Fibroblast of skin of scalp (primary cell): ENCODE measurements at regions not wholly inside any gene's neighbourhood (a gene's known extent, or its start where the extent isn't known, plus 50 kb on each side); places are given as distances from the start of the nearest gene placed in this dataset.
"Not testable (repeated sequence)": the region's sequence is repeated elsewhere in the genome, so short reads cannot be mapped to it uniquely, and the experiment has no call there.

ENCODE experiments used
- DNase-seq: peaks from one replicate; pipeline ENCODE4 v3.0.0-alpha.2; 2013

DNA sequence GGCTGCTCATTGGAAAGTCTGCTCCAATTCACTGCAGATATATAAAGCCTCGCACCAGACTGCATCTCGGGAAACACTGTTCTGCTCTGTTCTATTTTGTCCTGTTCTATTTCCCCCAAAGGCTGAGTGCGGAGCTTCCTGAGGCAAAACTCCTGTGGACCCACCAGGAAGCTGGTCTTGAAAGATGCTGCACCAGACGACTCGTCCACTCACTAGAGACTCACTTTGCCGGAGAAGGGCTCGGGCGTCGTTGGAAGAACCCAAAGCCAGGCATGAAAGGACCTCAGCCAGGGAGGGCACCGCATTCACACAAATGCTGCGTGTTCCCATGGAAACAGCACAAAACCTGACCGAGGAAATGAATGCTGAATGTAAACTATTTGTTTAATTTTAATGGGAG is 331.2 kb upstream of the SFSWAP start:
- DNase-seq = no peak

DNA sequence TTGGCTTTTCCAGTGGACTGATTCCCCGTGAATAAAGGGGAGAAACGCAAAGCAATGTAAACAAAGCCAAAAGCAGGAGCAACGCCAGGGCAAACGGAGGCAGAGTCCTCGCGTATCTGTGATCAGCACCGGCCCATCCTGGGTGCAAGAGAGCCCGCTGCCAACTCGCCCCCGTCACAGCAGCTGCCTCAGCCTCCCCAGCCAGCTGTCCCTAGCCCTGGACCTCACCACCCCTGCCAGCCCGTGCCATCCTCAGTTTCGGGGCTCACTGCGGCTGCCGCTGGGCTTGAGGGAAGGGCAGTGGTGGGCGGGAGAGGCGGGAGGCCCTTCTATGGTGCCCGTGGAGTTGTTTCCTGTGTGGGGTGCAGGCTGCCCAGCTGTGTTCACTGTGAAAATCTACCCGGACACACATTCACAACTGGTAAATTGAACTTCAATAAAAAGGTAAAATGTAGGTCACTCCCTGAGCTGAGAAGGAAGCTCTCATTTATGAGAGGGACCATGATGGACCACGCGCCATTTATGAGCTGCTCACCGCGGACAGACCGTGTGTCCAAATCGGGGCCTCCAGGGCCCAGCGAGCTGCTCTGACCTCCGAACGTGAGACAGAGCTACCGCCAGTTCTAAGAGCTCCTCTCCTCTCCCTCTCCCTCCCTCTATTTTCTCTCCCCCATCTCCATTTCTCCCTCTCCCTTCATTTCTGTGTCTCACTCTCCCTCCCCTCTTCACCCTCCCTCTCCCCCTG is 330.5 kb upstream of the SFSWAP start:
- no peak for DNase-seq

DNA sequence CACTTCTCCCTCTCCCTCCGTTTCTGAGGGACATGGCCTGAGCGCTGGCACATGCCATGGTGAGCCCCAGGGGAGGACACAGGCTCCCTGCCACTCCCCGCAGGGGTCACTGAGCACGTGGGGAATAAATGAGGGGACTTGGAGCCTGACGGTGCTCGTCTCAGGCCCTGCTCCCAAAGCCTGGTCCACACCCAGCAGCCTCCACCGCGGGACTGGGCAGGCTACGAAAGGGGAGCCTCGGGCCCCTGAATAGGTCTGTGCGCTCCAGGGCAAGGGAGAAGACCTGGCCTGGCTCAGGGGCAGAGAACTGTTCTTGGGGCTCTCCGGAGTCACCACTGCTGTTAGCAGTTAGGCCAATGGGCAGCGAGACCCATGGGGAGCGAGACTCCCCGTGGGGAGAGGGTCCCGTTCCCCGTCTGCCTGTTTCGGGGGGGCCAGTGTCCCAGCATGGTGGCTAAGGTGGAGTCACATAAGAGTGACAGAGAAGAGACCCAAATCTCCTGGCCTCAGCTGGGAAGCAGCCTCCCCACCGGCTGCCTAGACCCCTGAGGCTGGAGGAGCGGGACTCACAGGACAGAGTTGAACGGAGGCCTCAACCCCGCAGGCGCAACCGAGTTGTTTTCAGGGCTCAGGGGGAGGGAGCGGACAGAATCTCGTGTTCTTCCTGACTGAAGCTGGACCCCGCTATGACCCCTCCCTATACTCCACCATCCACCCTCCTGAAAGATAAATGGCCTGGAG is 329.8 kb upstream of the SFSWAP start:
- no peak for DNase-seq

DNA sequence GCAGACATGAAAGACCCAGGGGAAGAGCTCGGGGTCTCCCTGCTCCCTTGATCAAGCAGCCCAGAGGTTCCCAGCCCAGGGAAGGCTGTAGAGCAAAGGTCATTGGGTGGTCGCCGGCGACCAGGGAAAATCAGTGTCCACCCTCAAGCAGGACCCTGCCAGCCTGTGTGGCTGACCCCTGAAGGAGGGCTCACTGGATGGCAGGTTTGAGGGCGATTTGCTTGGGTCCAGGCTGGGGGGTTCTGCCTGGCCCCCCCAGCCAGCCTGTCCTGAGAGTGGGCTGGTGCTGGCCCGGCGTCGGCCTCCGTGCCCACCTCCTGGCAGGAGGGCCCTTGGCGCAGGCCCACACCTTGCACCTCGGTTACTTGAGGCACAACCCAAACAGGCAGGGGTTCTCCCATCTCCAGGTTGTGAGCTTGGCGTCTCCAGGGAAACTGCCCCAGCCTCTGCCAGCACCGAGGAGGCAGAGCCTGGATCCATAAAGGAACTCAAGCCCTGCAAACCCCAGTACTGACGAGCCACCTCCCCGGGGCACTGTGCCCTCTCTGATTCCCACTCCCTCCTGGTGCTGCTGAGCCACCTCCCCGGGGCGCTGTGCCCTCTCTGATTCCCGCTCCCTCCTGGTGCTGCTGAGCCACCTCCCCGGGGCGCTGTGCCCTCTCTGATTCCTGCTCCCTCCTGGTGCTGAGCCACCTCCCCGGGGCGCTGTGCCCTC is 329.0 kb upstream of the SFSWAP start:
- DNase-seq = no peak

DNA sequence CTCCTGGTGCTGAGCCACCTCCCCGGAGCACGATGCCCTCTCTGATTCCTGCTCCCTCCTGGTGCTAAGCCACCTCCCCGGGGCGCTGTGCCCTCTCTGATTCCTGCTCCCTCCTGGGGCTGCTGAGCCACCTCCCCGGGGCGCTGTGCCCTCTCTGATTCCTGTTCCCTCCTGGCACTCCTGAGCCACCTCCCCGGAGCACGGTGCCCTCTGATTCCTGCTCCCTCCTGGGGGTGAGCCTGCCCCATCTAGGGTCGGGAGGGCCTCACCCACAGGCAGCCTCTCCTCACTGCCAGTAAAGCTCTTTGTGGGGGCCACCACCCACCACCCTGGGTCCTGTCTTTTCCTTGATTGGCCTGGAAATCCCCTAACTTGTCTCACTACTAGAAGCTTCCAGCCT is 327.6 kb upstream of the SFSWAP start:
- DNase-seq = no peak

DNA sequence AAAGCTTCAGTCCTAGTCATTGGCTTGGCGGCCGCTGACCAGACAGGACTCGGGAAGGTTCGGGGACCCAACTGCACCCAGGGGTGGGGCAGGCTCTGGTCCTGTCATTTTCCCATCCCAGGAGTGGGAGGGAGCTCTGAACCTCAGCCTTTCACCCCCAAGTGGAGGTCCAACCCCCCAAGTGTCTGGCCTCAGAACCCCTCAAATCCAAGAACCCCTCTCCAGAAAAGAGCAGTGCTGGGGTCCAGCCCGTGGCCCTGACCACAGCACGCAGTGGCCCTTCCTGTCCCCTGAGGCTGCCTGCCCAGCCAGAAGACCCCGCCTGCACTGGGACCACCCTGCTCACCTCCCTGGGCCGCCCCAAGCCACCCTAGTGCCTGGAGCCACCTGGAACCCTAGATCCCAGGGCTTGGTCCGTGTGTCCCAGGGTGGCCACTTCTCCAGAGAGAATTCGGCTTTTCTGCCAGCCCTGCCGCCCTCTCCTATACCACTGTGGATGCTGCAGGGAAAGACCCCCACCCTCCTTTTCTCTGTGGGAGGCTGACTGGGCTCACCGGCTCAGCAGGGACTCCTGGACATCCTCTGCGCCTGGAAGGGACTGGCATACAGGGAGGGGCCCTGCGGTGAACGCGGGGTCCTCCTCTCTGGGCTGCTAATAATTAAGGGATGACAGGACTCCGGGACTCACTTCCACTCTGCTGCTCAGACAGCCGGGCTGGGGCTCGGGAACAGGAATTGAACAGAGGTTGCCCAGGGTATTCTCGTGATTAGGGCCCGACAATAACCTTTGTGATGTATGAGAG is 326.9 kb upstream of the SFSWAP start:
- DNase-seq = no peak

DNA sequence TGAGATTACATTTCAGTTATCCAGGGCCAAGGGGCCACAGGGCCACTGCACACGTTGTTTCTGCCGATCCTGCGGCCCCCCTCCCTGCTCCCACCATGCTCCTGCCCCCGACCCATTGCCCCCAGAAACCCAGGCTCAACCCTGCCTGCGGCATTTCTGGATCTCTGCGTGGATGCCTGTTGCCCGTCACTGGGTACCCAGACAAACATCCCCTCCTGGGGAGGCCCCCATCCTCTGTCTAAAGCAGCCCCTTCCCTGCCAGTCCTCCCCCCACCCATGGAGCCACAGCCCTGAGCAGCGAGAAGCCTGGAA is 326.4 kb upstream of the SFSWAP start:
- no peak for DNase-seq

DNA sequence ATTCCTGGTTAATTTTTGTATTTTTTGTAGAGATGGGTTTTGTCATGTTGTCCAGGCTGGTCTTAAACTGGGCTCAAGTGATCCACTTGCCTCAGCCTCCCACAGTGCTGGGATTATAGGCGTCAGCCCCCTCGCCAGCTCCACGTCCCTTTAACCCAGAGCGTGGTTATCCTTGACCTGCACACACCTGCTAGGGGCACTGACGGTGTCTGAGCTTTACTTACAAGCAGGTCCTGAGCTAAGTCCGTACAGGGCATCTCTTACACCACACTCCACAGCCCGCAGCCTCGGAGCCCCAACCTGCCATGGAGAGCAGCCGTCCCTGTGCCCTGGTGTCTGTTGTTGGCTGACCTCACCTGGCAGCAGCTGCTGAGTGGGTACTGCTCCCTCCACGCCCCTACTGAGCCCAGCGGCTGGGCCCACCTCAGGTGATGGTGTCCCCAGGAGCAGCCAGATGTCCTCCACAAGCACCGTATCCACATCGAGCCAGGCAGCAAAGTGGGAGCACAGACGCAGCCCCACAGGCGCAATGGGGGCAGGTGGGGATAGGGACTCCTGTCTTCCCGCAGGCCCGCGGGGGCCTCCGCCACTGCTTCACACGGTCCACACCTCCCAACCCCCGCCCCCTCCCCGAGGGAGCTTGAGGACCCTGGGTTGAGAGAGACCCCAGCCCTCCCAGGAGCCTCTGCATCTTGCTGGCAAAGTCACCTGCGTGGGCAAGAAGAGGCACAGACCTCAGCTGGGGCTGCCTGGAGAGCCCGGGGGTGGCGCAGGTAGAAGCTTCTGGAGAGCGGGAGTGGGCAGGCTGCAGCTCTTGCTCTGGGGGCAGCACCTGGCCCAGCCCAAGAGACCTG is 325.4 kb upstream of the SFSWAP start:
- no peak for DNase-seq

DNA sequence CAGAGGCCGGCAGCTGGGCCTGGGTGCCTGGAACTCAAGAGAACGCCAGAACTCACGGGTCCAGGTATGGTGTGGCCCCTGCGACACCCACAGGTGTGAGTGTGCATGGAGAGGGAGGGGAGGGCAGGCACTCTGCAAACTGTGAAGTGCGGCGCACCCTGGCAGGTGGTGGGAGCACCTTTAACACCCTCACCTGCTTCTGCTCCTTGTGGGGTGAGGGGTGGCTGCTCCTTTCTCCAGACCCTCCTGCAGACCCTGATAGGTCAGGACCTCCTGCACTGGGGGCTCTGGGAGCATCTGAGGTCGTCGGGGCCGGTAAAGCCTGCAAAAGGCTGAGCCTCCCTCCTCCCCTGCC is 324.7 kb upstream of the SFSWAP start:
- no peak for DNase-seq

DNA sequence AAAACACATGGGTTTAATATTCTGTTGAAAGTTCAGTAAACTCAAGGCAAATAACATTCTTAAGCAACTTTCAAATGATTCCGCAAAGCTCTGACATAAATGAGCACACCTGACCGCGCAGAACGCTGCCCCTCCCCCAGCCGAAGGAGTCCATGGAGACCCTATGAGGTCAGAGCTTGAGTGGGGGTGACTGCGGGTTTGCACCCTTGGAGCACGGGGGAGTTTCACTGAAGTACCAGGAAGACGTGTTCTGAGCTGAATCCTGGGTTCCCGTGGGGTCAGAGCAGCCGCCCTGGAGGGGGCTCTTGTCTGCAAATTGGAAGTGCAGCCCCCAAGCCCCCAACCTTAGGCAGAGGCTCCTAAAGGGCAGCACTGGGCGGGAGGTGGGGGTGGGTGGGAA is 324.1 kb upstream of the SFSWAP start:
- no peak for DNase-seq

DNA sequence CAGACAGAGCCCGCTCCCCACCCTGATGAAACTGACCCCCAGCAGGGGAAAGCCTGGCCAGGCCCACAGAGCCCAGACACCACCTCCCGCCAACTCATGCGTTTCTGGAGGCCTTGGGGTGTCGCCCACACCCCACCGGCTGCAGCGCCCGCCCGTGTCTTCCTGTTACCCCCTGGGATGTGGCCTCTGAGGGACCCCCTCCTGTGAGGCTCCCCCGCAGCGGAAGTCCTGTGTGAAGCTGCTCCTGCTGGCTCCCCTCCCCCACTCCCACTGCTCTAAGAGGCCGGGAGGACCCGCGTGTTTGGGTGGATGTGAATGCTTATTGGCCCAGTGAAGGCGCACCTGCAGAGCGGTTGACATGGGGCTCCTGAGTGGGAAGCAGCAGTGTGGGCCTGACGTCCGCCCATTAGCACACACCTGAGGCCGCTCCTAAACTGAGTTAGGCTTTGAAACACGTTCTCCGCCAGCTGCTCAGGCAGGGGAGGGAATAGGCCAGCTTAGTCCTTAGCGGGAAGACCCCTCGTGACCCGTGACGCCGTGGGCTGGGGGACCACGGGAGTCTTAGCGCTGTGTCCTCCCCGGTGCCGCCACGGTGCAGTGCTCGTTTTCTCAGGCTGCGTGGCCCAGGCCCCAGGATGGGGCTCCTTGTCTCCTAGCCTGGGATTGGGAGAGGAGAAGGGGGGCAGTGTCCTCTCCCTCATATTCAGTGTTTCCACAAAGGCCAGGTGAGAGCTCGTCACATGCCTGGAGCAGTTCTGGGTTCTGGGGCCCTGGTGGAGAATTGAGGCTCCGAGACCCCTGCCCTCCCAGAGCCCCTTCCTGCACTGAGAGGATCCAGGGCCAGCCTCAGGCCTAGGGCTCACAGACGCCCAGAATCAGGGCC is 323.4 kb upstream of the SFSWAP start:
- no peak for DNase-seq

DNA sequence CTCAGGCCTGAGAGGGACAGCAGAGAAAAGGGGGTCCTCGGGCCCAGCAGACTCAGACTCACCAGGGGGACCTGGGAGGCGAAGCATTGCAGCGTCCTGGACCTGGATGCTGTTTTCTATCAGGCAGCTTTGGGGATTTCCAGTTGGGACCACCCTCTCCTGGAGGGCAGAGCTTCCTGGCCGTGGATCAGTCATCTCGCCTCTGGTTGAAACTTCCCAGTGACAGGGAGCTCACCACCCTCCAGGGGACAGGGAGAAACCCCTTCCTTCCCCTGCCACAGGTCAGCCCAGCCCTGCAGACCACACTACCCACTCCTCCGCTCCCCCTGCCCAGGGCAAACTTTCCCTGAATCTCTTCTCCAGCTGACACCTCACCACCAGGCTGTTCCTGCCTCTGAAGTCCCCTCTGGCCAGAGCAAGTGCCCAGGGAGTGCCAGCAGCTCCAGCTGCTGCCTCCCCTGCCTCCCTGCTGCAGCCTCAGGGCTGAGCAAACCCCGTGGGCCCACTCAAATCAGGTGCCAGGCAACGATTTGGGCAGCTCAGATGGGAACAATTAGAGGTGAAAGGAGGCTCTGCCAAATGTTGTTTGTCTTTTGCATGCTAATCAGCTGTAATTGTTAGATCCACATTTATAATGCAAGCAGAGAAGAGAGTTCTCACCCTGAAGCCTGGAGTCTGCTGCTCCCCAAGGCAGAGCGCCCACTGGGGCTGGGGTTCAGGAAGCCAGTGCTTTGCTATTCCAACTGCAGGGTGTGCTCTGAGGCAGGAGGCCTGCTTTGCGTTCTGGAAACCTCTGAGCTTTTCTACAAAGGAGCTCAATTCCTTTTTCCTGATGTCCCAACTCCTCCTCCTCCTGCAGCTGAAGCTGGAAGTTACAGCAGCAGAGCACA is 322.5 kb upstream of the SFSWAP start:
- DNase-seq = not testable (repeated sequence)

DNA sequence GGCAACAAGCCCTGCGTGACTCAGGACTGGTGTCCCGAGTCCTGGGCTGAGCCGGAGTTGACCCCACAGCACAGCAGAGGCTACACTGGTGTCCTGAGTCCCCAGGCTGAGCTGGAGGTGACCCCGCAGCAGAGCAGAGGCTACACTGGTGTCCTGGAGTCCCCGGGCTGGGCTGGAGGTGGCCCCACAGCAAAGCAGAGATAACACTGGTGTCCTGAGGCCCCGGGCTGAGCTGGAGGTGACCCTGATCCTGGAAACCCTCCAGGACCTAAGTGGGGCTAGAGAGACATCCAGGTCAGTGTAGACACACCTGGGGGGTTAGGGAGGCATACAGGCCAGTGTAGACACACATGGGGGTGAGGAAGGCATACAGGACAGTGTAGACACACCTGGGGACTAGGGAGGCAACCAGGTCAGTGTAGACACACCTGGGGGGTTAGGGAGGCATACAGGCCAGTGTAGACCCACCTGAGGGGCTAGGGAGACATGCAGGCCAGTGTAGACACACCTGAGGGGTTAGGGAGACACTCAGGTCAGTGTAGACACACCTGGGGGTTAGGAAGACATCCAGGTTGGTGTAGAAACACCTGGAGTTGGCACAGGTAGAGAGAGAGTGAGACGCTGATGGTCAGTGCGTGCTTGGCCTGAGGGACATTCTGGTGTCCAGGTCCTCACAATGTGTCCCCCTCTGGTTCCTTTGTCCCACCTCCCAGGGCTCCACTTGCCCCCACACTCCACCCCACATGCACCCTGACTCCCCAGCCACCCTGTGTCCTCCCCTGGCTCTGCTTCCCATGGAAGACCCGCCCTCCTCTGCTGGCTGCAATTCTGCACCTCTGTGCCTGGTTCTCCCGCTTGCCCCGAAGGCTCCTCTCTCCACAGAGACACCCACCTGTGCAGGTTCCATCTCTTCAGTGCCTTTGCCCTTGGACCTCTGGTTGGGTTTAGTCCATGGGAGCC is 321.6 kb upstream of the SFSWAP start:
- no peak for DNase-seq

DNA sequence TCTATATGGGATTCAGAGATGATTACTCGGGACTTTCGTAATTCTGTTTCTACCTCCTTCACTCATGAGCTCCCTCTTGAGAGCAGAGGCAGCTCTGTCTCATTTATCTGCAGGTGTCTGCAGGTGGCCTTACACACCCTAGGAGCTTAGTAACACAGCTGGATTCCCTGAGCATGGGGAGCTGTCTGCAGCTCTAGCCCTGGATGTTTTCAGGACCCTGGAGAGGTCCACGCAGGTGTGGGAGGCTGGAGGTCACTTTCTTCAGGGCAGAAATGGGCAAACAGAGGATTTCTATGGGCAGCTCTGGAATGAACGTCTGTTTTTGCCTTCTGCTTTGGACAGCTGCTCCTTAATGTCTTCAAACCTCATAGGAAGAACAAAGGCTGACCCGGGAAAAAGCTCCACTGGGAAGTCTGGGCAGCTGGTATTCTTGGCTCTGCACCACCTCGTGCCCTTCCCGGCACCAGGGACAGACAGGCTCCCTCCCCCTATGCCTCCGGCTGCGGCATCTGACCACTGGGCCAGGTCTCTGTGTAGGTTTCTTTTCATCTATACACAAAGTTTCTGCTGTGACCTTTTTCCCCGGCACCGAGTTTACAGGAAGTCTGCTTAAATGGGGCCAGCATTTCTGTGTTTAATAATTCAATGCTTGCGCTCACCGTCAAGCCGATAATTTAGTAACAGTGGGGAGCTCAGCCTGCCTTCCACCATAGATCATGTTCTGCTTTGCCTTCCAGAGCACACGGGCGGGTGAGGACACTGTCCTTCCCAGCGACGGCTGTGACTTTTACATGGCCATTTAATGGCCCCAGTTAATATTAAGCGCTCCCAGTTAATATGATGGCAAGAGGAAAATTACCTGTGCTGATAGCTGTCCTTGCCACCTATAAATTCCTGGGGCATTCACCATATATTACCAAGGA is 320.2 kb upstream of the SFSWAP start:
- DNase-seq = peak; percentile 2

DNA sequence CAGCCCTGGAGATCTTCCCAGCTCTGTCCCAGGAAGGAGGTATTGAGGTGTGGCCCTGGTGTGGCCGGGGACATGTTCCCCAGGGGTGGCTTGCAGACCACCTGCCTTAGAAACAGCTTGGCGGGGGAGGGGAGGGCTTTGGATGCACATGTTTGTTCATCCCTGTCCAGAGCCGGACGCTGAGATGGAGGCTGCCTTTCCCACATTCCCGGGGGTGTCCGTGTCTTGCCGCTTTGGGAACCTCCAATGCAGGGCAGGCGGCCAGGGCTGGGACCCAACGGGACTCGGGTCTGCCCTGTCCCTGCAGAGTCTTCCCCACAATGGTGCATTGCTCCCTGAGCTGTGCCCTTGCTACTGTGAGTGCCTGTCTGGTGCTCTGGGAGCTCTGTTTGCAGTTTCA is 319.5 kb upstream of the SFSWAP start:
- no peak for DNase-seq

DNA sequence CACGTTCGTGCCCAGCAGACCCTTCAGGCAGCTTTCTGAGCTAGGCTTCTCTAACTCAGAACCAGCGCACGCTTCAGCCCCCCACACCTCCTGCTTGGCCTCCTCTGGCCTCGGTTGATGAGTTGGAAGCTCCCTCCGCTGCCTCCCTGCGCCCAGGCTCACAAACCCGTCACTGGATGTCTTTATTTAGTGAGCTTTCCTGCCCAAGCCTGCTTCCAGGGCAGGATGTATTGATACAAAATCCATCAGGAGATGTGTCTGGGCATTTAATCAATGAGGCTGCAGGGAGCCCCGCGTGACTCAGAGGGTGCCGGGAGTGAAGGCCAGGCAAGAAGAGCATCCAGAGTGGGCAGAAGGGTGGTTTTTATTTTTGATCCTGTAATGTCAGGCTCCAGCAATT is 316.1 kb upstream of the SFSWAP start:
- not testable (repeated sequence) for DNase-seq

DNA sequence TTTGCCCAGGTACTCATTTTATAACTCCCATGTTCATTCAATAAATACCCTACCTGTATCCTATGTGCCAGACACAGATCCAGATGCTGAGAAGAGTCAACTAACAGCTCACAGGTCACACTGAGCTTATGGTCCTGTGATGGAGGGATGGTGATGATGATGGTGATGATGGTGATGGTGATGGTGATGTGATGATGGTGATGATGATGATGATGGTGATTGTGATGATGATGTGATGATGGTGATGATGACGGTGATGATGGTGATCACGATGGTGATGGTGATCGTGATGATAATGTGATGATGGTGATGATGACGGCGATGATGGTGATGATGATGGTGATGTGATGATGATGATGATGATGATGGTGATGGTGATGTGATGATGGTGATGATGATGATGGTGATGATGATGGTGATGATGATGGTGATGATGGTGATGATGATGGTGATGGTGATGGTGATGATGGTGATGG is 315.6 kb upstream of the SFSWAP start:
- DNase-seq = not testable (repeated sequence)
